GM19193 (cell line): ENCODE measurements at regions not wholly inside any gene's neighbourhood (a gene's known extent, or its start where the extent isn't known, plus 50 kb on each side); places are given as distances from the start of the nearest gene placed in this dataset.

Experiments used
- POLR2A ChIP-seq: IDR thresholded peaks from 4 replicates; pipeline ENCODE4 v1.6.1; 2011; ENCODE audit not compliant: insufficient read depth, insufficient read length; ENCODE audit errors: extremely low read depth

DNA sequence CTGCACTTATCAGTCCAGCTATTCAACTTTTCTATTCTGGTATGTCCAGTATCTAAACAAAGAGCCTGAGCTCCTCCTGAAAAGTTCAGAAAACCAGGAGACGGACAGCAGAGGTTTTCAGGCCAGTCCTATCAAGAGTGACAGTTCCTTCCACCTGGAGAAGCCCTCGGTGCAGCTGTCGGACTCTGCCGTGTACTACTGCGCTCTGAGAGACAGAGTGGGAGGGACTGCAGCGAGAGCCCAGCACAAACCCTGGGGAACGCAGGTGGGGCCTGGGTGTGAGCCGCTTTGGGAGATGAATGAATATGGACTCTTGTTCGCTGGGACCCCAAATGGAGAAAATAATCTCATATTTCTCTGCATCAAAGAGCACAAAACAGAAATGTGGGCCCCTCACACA lies 329.8 kb upstream of the OR4E1 start:
- TF ChIP-seq POLR2A: no peak

DNA sequence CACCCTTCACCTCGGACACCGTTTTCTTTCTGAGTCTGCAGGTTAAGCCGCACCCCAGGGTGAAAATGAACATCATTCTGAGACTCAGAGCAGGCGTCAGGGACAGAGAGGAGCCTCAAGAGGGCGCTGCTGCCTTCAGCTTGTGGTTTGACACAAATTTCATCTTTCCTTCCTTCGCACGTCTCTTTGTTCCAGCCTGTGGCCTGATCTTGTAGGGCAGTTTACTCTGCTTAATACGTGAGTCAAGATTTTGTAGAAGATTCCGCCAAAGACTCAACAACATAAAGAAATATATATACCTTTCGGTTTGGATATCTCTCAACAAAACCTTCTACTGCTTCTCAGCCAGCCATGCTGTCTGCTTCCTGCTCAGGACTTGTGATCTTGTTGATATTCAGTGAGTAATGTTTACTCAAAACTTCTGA lies 329.3 kb upstream of the OR4E1 start:
- no peak for TF ChIP-seq POLR2A

GRCh38 chr14:21999402-21999801 lies 325.8 kb upstream of the OR4E1 start:
- TF ChIP-seq POLR2A: no peak

- no peak for TF ChIP-seq POLR2A
Measured at GRCh38 chr14:21997300-21997699, 323.7 kb upstream of the OR4E1 start.

GRCh38 chr14:21995332-21995731 lies 321.7 kb upstream of the OR4E1 start:
- TF ChIP-seq POLR2A: no peak

GRCh38 chr14:21993837-21994236 lies 320.2 kb upstream of the OR4E1 start:
- no peak for TF ChIP-seq POLR2A

- TF ChIP-seq POLR2A: no peak
Measured at GRCh38 chr14:21993070-21993469, 319.5 kb upstream of the OR4E1 start.

DNA sequence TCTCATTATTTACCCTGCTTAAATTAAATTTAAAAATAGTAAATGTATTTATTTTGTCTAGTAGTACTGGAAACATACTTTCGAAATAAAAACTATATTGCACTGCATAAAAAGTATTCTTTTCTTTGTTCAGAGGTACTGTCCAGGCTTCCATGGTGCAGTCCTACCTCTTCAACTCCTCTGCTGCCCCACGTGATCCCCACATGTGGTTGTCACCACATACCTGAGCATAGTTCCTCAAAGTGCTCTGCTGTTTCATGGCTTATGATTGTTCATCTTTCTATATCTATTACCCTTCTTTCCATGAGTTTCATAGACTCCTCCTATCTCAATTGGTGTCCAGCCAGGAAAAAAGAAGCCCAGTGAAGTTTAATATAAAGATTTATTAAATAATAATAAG lies 317.5 kb upstream of the OR4E1 start:
- TF ChIP-seq POLR2A: no peak

DNA sequence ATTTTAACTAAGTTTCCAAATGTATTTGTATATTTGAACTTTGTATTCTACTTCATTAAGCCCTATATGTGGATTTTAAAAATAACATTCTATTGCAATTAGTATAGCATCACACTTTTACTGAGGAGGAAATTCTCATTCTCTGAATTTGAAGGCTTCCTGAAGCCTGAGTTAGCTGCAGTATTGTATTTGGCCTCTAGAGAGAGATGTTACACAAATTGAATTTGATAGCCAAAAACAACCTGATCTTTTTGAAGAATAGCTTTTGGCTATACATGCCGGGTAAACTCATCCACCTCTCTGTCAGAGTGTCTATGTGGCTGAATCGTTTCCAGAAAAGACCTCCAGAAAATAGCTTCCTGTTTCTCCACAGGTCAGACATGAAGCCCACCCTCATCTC lies 316.5 kb upstream of the OR4E1 start:
- no peak for TF ChIP-seq POLR2A

DNA sequence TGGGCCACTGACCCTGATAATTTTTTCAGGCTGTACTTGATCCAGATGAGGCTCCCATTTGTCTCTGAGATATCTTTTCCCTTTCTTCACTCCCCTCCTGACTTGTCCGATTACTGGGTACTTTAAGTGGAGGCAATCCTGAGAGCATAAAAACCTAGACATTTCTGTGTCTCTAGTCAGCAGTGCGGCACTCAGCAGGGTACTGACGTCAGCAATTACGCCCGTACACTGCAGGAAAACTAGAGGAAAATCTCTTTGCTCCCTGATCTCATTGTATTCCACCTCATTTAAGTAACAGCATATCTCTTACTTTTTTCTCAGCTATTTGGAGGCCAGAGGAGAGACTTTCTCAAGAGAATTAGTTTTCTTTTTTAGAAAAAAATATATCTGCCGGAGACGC lies 315.5 kb upstream of the OR4E1 start:
- no peak for TF ChIP-seq POLR2A

DNA sequence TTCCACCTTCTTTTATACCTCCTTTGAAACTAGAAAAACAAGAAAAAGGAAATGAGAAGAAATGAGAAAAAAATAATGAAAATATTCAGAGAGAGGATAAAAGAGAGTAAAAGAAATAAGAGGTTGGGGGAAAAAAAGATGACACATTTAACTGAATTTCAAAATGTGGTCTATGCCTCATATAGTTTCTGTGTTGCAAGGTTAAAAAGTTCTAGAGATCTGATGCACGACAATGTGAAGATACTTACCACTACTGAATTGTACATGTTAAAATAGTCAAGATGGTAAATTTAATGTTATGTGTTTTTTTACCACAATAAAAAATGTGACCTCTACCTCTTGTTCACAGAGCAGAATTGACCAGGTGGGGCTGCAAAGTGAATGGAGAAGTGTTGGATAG lies 314.8 kb upstream of the OR4E1 start:
- TF ChIP-seq POLR2A: no peak

DNA sequence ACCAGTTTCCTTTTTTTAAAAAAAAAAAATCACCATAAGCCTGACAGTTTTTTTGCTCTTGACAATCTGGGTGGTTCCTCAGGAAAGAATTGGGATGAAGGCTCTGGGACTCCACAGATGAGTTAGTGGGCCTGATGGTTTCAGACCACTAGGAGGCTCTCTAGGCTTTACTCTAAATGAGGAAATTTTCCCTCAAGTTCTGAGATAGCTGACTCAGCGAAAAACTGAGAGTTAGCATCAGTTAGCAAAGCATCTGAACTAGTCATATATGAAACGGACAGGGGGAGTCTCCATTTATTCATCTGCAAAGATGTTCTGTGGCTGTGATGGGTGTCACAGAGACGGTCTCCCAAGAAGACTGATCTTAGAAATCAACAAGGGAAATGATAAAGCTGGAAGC lies 314.3 kb upstream of the OR4E1 start:
- no peak for TF ChIP-seq POLR2A

DNA sequence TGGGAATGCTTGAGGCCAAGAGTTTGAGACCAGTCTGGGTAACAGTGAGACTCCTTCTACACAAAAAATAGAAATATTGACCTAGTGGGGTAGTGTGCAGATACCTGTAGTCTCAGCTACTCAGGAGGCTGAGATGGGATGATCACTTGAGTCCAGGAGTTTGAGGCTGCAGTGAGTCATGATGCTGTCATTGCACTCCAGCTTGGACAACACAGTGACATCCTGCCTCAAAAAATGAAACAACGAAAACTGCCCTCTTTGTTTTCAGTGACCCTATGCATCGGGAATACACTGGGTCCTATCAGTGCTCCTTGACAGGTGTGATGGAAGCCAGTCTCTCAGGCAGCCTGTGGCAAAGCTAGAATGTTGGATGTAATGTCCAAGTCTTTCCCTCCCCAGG lies 311.5 kb upstream of the OR4E1 start:
- no peak for TF ChIP-seq POLR2A

- no peak for TF ChIP-seq POLR2A
Measured at GRCh38 chr14:21978999-21979314, 305.3 kb upstream of the OR4E1 start.

DNA sequence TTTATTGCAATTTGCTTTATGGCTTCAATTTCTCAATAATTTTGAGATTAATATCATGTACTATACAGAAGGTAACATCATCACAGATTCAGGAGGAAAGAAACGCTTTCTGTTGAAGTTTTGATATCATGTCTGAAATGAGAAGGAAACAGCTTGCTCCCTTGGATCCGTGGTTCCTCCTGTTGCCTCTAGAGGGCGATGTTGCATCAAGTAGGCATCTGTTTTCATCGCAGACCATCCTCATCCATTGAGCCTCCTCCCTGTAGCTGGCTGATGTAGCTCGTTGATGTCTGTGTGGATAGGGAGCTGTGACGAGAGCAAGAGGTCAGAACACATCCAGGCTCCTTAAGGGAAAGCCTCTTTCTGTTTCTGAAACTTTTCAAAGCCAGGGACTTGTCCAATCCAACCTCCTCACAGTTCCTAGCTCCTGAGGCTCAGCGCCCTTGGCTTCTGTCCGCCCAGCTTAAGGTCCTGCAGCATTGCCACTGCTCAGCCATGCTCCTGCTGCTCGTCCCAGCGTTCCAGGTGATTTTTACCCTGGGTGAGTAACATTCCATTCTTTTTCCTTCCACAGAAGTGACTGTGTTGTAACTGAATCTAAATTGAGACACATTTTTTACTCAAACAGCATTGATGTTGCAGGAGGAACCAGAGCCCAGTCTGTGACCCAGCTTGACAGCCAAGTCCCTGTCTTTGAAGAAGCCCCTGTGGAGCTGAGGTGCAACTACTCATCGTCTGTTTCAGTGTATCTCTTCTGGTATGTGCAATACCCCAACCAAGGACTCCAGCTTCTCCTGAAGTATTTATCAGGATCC lies 304.8 kb upstream of the OR4E1 start:
- no peak for TF ChIP-seq POLR2A

DNA sequence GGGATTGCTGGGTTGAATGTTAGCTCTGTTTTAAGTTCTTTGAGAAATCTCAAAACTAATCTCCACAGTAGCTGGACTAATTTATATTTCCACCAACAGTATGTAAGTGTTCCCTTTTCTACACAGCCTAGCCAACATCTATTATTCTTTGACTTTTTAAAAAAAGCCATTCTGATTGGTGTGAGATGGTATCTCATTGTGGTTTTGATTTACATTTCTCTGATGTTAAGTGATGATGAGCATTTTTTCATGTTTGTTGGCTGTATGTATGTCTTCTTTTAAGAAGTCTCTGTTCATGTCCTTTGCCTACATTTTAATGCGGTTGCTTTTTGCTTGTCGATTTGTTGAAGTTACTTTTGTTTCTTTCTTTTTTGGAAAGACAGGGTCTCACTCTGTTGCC lies 301.1 kb upstream of the OR4E1 start:
- TF ChIP-seq POLR2A: no peak

DNA sequence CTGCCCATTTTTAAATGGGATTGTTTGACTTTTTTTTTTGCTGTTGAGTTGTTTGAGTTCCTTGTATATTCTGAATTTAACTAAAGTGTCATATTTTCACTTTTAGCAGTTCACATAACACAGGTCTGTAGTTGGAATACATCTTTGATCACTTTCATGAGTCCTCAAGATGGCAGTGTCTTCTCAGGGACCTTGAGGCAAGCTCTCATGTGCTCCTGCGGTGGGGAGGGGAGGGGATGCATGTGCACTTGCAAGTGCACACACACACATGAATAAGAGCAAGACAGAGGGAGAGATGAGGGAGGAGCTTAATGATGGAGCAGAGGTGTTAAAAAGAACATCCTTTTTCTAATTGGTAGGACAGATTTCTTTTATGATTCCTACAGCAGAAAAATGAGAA lies 291.4 kb upstream of the OR4E1 start:
- no peak for TF ChIP-seq POLR2A
